ENCODE measurements at regions not wholly inside any gene's neighbourhood (a gene's known extent, or its start where the extent isn't known, plus 50 kb on each side); places are given as distances from the start of the nearest gene placed in this dataset.

DNA sequence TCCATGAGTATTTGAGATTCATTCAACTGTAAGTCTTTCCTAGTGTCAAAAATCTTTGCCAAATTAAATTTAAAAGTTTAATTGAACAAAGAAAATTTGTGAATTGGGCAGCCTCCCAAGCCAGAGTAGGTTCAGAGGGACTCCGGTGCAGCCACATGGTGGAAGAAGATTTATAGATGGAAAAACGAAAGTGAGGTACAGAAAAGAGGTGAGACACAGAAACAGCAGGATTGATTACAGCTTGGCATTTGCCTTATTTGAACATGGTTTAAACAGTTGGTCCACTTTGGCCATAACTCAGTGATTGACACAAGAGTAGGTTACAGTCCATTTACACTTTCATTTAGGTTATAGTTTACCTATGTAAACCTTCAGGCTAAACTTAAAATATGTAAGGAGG is 465.8 kb downstream of the ARL4A start:
- no peaks in the 10 kb centered on the region for H4K20me1 ChIP-seq (ENCODE audit: control insufficient read depth, insufficient read depth)
- BruUV-seq (replicated peaks): no TSS peak
- no peak overlapping the region for H2AFZ ChIP-seq (ENCODE audit: control insufficient read depth, low read depth, low read length)
- no peaks in the 10 kb centered on the region for H3K36me3 ChIP-seq (ENCODE audit: control insufficient read depth in 2 of 2, insufficient read depth in 2 of 2, low read length in 1 of 2)
- no peaks in the 10 kb centered on the region for H3K27me3 ChIP-seq (replicated peaks in 1 of 2; ENCODE audit: control insufficient read depth in 2 of 2, insufficient read depth in 2 of 2, low read length in 1 of 2)
- ChIA-PET CTCF (no interaction called here), RAD21 (ENCODE audit: unreplicated experiment) (no interaction called here), POLR2A (no interaction called here), SMC1A (ENCODE audit: uncharacterized antibody, unreplicated experiment) (interaction anchor here (0.6 kb wide), 1 partner anchor 170 kb away, joined by 3 read pairs; no protein-coding TSS in a partner anchor)
- intact Hi-C loops (cut with micrococcal nuclease; ENCODE audit: unreplicated experiment) (no loop called here), in situ Hi-C loops (cut with MboI) (no loop called here)
- 44% methylated on average over 2 of the region's 2 CpGs for WGBS (ENCODE audit: insufficient coverage, insufficient replicate concordance, low lambda C conversion rate, missing lambda C conversion rate)
- H3K9me3 ChIP-seq (replicated peaks; ENCODE audit: control insufficient read depth, insufficient read depth, low read length): no peaks in the 10 kb centered on the region
- H3K9ac ChIP-seq (ENCODE audit: control insufficient read depth, insufficient read depth, low read length): no peak overlapping the region
- no peak overlapping the region for H3K4me3 ChIP-seq
- no peaks in the 10 kb centered on the region for H3K79me2 ChIP-seq (ENCODE audit: control insufficient read depth, insufficient read depth, low read length)
- no peak for FAIRE-seq
- no peak overlapping the region for H3K27ac ChIP-seq (ENCODE audit: control insufficient read depth, insufficient read depth)
- H3K4me1 ChIP-seq (ENCODE audit: control insufficient read depth, insufficient read depth, low read length): no peaks in the 10 kb centered on the region
- ATAC-seq: no peak
- H3K4me2 ChIP-seq (ENCODE audit: control insufficient read depth, insufficient read depth): no peak overlapping the region
- DNase-seq (ENCODE audit: low read depth, low spot score): no peak
- no peak for TF ChIP-seq CBFB (IDR thresholded peaks at IDR 0.05; ENCODE audit: low read depth)
- TF ChIP-seq, protein P1, sequence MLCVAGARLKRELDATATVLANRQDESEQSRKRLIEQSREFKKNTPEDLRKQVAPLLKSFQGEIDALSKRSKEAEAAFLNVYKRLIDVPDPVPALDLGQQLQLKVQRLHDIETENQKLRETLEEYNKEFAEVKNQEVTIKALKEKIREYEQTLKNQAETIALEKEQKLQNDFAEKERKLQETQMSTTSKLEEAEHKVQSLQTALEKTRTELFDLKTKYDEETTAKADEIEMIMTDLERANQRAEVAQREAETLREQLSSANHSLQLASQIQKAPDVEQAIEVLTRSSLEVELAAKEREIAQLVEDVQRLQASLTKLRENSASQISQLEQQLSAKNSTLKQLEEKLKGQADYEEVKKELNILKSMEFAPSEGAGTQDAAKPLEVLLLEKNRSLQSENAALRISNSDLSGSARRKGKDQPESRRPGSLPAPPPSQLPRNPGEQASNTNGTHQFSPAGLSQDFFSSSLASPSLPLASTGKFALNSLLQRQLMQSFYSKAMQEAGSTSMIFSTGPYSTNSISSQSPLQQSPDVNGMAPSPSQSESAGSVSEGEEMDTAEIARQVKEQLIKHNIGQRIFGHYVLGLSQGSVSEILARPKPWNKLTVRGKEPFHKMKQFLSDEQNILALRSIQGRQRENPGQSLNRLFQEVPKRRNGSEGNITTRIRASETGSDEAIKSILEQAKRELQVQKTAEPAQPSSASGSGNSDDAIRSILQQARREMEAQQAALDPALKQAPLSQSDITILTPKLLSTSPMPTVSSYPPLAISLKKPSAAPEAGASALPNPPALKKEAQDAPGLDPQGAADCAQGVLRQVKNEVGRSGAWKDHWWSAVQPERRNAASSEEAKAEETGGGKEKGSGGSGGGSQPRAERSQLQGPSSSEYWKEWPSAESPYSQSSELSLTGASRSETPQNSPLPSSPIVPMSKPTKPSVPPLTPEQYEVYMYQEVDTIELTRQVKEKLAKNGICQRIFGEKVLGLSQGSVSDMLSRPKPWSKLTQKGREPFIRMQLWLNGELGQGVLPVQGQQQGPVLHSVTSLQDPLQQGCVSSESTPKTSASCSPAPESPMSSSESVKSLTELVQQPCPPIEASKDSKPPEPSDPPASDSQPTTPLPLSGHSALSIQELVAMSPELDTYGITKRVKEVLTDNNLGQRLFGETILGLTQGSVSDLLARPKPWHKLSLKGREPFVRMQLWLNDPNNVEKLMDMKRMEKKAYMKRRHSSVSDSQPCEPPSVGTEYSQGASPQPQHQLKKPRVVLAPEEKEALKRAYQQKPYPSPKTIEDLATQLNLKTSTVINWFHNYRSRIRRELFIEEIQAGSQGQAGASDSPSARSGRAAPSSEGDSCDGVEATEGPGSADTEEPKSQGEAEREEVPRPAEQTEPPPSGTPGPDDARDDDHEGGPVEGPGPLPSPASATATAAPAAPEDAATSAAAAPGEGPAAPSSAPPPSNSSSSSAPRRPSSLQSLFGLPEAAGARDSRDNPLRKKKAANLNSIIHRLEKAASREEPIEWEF (IDR thresholded peaks at IDR 0.05; ENCODE audit: insufficient replicate concordance, low read depth, low read length): no peak
- TF ChIP-seq STAT3 (IDR thresholded peaks at IDR 0.05; ENCODE audit: low read depth, low read length): no peak
- no peak for TF ChIP-seq NFYB (IDR thresholded peaks at IDR 0.05; ENCODE audit: insufficient read depth, low read depth, low read length)
- TF ChIP-seq HDAC2 (IDR thresholded peaks at IDR 0.05): no peak
- TF ChIP-seq, protein P2, sequence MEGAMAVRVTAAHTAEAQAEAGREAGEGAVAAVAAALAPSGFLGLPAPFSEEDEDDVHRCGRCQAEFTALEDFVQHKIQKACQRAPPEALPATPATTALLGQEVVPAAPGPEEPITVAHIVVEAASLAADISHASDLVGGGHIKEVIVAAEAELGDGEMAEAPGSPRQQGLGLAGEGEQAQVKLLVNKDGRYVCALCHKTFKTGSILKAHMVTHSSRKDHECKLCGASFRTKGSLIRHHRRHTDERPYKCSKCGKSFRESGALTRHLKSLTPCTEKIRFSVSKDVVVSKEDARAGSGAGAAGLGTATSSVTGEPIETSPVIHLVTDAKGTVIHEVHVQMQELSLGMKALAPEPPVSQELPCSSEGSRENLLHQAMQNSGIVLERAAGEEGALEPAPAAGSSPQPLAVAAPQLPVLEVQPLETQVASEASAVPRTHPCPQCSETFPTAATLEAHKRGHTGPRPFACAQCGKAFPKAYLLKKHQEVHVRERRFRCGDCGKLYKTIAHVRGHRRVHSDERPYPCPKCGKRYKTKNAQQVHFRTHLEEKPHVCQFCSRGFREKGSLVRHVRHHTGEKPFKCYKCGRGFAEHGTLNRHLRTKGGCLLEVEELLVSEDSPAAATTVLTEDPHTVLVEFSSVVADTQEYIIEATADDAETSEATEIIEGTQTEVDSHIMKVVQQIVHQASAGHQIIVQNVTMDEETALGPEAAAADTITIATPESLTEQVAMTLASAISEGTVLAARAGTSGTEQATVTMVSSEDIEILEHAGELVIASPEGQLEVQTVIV (IDR thresholded peaks at IDR 0.05; ENCODE audit: borderline replicate concordance, partially characterized antibody): no peak
- no peak for TF ChIP-seq CEBPB (IDR thresholded peaks at IDR 0.05; ENCODE audit: borderline replicate concordance in 1 of 2, low read depth in 2 of 2, low read length in 2 of 2)
- no peak for TF ChIP-seq NFXL1 (IDR thresholded peaks at IDR 0.05; ENCODE audit: borderline replicate concordance)
- TF ChIP-seq, protein P3, sequence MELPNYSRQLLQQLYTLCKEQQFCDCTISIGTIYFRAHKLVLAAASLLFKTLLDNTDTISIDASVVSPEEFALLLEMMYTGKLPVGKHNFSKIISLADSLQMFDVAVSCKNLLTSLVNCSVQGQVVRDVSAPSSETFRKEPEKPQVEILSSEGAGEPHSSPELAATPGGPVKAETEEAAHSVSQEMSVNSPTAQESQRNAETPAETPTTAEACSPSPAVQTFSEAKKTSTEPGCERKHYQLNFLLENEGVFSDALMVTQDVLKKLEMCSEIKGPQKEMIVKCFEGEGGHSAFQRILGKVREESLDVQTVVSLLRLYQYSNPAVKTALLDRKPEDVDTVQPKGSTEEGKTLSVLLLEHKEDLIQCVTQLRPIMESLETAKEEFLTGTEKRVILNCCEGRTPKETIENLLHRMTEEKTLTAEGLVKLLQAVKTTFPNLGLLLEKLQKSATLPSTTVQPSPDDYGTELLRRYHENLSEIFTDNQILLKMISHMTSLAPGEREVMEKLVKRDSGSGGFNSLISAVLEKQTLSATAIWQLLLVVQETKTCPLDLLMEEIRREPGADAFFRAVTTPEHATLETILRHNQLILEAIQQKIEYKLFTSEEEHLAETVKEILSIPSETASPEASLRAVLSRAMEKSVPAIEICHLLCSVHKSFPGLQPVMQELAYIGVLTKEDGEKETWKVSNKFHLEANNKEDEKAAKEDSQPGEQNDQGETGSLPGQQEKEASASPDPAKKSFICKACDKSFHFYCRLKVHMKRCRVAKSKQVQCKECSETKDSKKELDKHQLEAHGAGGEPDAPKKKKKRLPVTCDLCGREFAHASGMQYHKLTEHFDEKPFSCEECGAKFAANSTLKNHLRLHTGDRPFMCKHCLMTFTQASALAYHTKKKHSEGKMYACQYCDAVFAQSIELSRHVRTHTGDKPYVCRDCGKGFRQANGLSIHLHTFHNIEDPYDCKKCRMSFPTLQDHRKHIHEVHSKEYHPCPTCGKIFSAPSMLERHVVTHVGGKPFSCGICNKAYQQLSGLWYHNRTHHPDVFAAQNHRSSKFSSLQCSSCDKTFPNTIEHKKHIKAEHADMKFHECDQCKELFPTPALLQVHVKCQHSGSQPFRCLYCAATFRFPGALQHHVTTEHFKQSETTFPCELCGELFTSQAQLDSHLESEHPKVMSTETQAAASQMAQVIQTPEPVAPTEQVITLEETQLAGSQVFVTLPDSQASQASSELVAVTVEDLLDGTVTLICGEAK (IDR thresholded peaks at IDR 0.05; ENCODE audit: borderline replicate concordance): no peak
- TF ChIP-seq, protein P4, sequence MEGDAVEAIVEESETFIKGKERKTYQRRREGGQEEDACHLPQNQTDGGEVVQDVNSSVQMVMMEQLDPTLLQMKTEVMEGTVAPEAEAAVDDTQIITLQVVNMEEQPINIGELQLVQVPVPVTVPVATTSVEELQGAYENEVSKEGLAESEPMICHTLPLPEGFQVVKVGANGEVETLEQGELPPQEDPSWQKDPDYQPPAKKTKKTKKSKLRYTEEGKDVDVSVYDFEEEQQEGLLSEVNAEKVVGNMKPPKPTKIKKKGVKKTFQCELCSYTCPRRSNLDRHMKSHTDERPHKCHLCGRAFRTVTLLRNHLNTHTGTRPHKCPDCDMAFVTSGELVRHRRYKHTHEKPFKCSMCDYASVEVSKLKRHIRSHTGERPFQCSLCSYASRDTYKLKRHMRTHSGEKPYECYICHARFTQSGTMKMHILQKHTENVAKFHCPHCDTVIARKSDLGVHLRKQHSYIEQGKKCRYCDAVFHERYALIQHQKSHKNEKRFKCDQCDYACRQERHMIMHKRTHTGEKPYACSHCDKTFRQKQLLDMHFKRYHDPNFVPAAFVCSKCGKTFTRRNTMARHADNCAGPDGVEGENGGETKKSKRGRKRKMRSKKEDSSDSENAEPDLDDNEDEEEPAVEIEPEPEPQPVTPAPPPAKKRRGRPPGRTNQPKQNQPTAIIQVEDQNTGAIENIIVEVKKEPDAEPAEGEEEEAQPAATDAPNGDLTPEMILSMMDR (IDR thresholded peaks at IDR 0.05 in 2 of 3, conservative IDR thresholded peaks at IDR 0.05 in 1 of 3; ENCODE audit: control insufficient read depth in 2 of 3, extremely low read depth in 1 of 3, insufficient read depth in 1 of 3, low read depth in 3 of 3, low read length in 3 of 3): no peak

Data from GM12878 (cell line).